Upper lobe of left lung (tissue), 6 donors: ENCODE measurements at regions not wholly inside any gene's neighbourhood (a gene's known extent, or its start where the extent isn't known, plus 50 kb on each side); places are given as distances from the start of the nearest gene placed in this dataset.

Source experiments
- ATAC-seq, 2 donors: fragments of 200-7000 bp; cut with Tn5 transposase; one replicate each; pipeline ENCODE4 v1.9.1; 2022; ENCODE audit warnings: mild to moderate bottlenecking in 2 of 2, moderate library complexity in 2 of 2; ENCODE audit not compliant: low FRiP score in 2 of 2
- DNase-seq, 2 donors: peaks; one replicate each; pipeline ENCODE4 v3.0.0-alpha.2; 2019 to 2020
- H3K27ac ChIP-seq, 4 donors: fragments of 200-600 bp; sonication (generic); one replicate each; pipeline ENCODE4 v1.5.1; 2016 to 2019
- H3K27me3 ChIP-seq, 4 donors: fragments of 200-600 bp; sonication (generic); one replicate each; pipeline ENCODE4 v1.5.1; 2017 to 2019
- H3K36me3 ChIP-seq, 4 donors: fragments of 200-600 bp; sonication (generic); one replicate each; pipeline ENCODE4 v1.5.1; 2016 to 2019
- H3K4me1 ChIP-seq, 4 donors: fragments of 200-600 bp; sonication (generic); one replicate each; pipeline ENCODE4 v1.5.1; 2018 to 2019
- H3K4me3 ChIP-seq, 4 donors: fragments of 200-600 bp; sonication (generic); one replicate each; pipeline ENCODE4 v1.5.1; 2017 to 2019; ENCODE audit warnings: mild to moderate bottlenecking in 2 of 4, moderate library complexity in 1 of 4
- H3K9me3 ChIP-seq, 4 donors: fragments of 200-600 bp; sonication (generic); one replicate each; pipeline ENCODE4 v1.5.1; 2018 to 2019
- EP300 ChIP-seq, 4 donors: sonication (generic); formaldehyde crosslinking; IDR thresholded peaks; one replicate each; pipeline ENCODE4 v1.5.1; 2017; ENCODE audit warnings: antibody characterized with exemption in 4 of 4, control low read depth in 2 of 4
- POLR2A ChIP-seq, 4 donors: fragments of 450-650 bp; IDR thresholded peaks; one replicate each; pipeline ENCODE4 v1.5.1; 2016 to 2017; ENCODE audit warnings: antibody characterized with exemption in 4 of 4, mild to moderate bottlenecking in 2 of 4
- POLR2AphosphoS5 ChIP-seq, 2 donors: sonication (generic); formaldehyde crosslinking; IDR thresholded peaks; one replicate each; pipeline ENCODE4 v1.5.1; 2017; ENCODE audit warnings: antibody characterized with exemption in 2 of 2
- WGBS, 2 donors: methylation state at CpG; one replicate each; pipeline ENCODE4 v1.1.5; 2017 to 2018; 5-methylcytosine and 5-hydroxymethylcytosine counted together
- TF ChIP-seq, protein P1 (sequence below), 6 experiments: fragments of 450-650 bp in 4 of 6; fragments of 200-600 bp in 2 of 6; sonication (generic) in 2 of 6; IDR thresholded peaks; one replicate each; pipeline ENCODE4 v1.5.1; 2016 to 2019; ENCODE audit warnings: antibody characterized with exemption in 6 of 6
- donor health status: DM: no; HTN: no; CAD: no; lungs with moderate emphysema.
- donor health status: DM: no; HTN: yes; CAD: no; lungs with severe emphysema.

DNA sequence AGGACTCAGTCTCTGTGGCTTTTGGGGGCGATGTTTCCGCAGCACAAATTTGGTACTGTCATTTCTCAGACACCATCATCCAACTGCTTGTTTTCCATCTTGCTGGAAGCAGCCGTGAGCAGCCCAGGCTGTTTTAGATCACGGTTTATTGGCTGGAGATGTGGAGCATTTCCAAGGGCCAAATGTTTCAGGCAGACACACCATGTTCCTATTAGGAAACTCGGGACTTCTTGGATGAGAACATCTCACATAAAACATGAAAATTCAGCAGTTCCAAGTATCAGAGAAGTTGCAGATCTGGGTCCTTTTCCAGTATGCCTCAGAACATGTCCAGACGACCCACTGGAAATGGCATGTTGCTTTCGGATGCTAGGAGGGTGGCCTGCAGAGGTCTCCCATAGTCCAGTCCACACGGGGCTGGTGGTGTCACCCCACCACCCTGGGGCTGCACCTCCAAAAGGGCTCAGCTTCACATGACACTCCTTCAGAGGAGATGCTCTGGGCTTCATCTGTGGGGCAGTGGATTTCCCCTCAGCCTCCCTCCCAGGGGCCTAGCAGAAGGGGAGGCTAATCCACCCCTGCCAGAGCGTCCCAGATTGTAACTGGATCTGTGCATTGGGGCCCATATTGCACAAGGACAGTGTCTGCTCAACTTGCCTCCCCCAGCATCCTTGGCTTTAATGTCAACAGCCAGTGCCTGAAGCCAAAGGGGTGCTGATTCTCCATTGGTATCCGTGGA is 176.3 kb downstream of the SCP2D1 start:
- H3K4me3 ChIP-seq = no peak overlapping the region
- peak overlapping the region in 1 of 4 donors; percentile 43 for H3K27ac ChIP-seq
- no peaks in the 10 kb centered on the region for H3K27me3 ChIP-seq
- H3K4me1 ChIP-seq = no peaks in the 10 kb centered on the region
- peak in 1 of 2 donors; percentile 37 for ATAC-seq
- no peak for TF ChIP-seq POLR2AphosphoS5 (IDR thresholded peaks at IDR 0.05)
- no peak for TF ChIP-seq EP300 (IDR thresholded peaks at IDR 0.05)
- TF ChIP-seq, protein P1, sequence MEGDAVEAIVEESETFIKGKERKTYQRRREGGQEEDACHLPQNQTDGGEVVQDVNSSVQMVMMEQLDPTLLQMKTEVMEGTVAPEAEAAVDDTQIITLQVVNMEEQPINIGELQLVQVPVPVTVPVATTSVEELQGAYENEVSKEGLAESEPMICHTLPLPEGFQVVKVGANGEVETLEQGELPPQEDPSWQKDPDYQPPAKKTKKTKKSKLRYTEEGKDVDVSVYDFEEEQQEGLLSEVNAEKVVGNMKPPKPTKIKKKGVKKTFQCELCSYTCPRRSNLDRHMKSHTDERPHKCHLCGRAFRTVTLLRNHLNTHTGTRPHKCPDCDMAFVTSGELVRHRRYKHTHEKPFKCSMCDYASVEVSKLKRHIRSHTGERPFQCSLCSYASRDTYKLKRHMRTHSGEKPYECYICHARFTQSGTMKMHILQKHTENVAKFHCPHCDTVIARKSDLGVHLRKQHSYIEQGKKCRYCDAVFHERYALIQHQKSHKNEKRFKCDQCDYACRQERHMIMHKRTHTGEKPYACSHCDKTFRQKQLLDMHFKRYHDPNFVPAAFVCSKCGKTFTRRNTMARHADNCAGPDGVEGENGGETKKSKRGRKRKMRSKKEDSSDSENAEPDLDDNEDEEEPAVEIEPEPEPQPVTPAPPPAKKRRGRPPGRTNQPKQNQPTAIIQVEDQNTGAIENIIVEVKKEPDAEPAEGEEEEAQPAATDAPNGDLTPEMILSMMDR (IDR thresholded peaks at IDR 0.05) = no peak
- no peak for TF ChIP-seq POLR2A (IDR thresholded peaks at IDR 0.05)
- DNase-seq = no peak
- WGBS, 2 donors = 71 to 76% methylated on average over 7 to 10 of the region's 10 CpGs
- H3K9me3 ChIP-seq = no peaks in the 10 kb centered on the region
- H3K36me3 ChIP-seq = no peaks in the 10 kb centered on the region

DNA sequence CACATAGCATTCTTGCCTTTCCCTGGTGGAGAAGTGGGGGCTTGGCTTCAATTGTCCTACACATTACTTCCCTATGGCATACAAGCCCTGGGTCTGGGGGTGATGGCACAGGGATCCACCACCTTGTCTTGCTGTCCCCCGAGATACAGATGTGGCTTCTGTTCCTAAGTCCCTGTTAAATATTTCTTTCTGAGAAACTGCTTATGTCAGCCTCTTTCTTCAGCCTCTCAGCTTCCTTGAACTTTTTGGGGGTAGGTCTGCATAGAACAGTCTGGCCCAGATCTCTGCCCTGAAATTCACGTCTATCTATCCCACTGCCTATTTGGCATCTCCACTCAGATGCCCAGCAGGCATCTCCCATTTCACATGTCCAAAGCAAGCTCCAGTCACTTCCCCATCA is 177.4 kb downstream of the SCP2D1 start:
- WGBS, 2 donors = 86 to 88% methylated on average over 2 of the region's 2 CpGs
- no peak for ATAC-seq
- no peak for DNase-seq
- H3K9me3 ChIP-seq = no peaks in the 10 kb centered on the region
- no peaks in the 10 kb centered on the region for H3K27me3 ChIP-seq
- TF ChIP-seq POLR2A (IDR thresholded peaks at IDR 0.05) = no peak
- TF ChIP-seq, protein P1 (IDR thresholded peaks at IDR 0.05) = no peak
- TF ChIP-seq POLR2AphosphoS5 (IDR thresholded peaks at IDR 0.05) = no peak
- no peak for TF ChIP-seq EP300 (IDR thresholded peaks at IDR 0.05)
- no peaks in the 10 kb centered on the region for H3K36me3 ChIP-seq
- no peak overlapping the region for H3K4me3 ChIP-seq
- H3K4me1 ChIP-seq = no peaks in the 10 kb centered on the region
- no peak overlapping the region for H3K27ac ChIP-seq

DNA sequence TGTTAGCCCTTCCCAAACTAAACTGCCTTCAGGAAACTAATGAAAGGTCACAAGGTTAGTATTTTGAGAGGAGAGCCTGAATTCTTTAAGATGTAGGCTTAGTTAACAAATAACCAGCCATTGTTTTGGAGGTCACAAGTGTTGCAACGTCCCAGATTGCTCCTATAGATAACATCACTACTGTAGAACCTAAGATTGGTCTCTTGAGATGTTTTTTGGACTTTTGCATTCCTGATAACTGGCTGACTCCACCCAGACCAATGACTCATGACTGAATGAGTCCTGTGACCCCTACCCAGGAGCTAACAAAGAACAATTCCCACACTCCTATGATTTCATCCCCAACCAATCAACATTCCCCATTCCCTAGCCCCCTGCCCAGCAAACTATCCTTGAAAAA is 178.8 kb downstream of the SCP2D1 start:
- H3K4me3 ChIP-seq = no peak overlapping the region
- TF ChIP-seq POLR2A (IDR thresholded peaks at IDR 0.05) (no peak), EP300 (IDR thresholded peaks at IDR 0.05) (no peak), POLR2AphosphoS5 (IDR thresholded peaks at IDR 0.05) (no peak)
- TF ChIP-seq, protein P1 (IDR thresholded peaks at IDR 0.05) = no peak
- H3K4me1 ChIP-seq = no peaks in the 10 kb centered on the region
- ATAC-seq = no peak
- H3K36me3 ChIP-seq = no peaks in the 10 kb centered on the region
- H3K27ac ChIP-seq = no peak overlapping the region
- no peaks in the 10 kb centered on the region for H3K27me3 ChIP-seq
- no peaks in the 10 kb centered on the region for H3K9me3 ChIP-seq
- no peak for DNase-seq
- WGBS, 2 donors = 33 to 43% methylated on average over 1 of the region's 1 CpG

- Histone ChIP-seq H3K9me3 (no peaks in the 10 kb centered on the region), H3K27me3 (no peaks in the 10 kb centered on the region), H3K27ac (no peak overlapping the region), H3K4me1 (no peaks in the 10 kb centered on the region), H3K36me3 (no peaks in the 10 kb centered on the region), H3K4me3 (no peak overlapping the region)
- DNase-seq (no peak), ATAC-seq (no peak)
- WGBS, 2 donors = 87 to 95% methylated on average over 3 of the region's 3 CpGs
- no peak for TF ChIP-seq POLR2AphosphoS5 (IDR thresholded peaks at IDR 0.05)
- TF ChIP-seq POLR2A (IDR thresholded peaks at IDR 0.05) = no peak
- TF ChIP-seq EP300 (IDR thresholded peaks at IDR 0.05) = no peak
Measured at GRCh38 chr20:18995455-18995854, 181.9 kb downstream of the SCP2D1 start.

DNA sequence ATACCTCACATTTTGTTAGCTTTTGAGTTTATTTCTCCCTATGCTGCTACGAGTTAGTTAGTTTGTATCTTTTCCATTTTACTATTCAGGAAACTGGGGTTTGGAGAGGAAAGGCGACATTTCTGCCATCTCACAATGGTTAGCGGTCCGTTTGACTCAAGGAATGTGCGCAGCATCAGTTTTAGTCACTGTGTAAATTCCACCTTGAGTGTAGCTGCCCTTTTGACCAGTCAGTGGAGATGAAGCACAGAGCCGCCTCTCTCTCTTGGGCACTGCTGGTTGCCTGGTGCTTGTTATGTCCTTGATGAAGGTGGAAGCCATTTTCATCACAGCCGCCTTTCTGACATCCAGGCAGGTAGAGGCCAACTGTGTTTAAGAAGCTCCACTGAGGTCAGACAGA is 185.5 kb downstream of the SCP2D1 start:
- Histone ChIP-seq H3K27ac (no peak overlapping the region), H3K4me1 (no peaks in the 10 kb centered on the region), H3K4me3 (no peak overlapping the region), H3K27me3 (no peaks in the 10 kb centered on the region), H3K36me3 (no peaks in the 10 kb centered on the region), H3K9me3 (no peaks in the 10 kb centered on the region)
- whole genome bisulfite sequencing, 2 donors = 83 to 95% methylated on average over 7 of the region's 7 CpGs
- ATAC-seq (no peak), DNase-seq (no peak)
- no peak for TF ChIP-seq POLR2AphosphoS5 (IDR thresholded peaks at IDR 0.05)

DNA sequence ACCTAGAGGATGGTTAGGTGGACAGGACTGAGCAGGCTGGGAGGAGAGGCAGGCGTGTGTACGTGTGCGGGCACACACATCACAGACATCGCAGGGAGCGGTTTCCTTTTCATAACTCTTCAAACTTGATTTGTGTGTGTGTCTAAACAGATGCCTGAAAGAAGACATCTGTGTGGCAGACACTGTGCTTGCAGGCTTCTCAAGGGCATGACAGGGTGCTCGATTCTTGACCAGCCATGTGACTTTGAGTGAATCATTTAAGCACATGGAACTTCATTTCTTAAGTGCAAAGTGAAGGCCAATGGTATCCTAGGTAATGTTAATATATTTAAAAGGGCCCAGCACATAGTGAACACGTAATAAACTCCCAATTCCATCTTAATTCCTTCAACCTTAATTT is 186.5 kb downstream of the SCP2D1 start:
- ATAC-seq = peak in 1 of 2 donors; percentile 47
- WGBS, 2 donors = 79 to 82% methylated on average over 7 of the region's 7 CpGs

More for the DNA sequence above, 186.5 kb downstream of the SCP2D1 start:
- H3K36me3 ChIP-seq = no peaks in the 10 kb centered on the region
- no peak for TF ChIP-seq EP300 (IDR thresholded peaks at IDR 0.05)
- TF ChIP-seq, protein P1 (IDR thresholded peaks at IDR 0.05) = no peak
- no peak for TF ChIP-seq POLR2A (IDR thresholded peaks at IDR 0.05)
- no peak for TF ChIP-seq POLR2AphosphoS5 (IDR thresholded peaks at IDR 0.05)
- no peaks in the 10 kb centered on the region for H3K9me3 ChIP-seq
- H3K27me3 ChIP-seq = no peaks in the 10 kb centered on the region
- no peaks in the 10 kb centered on the region for H3K4me1 ChIP-seq
- no peak overlapping the region for H3K4me3 ChIP-seq
- no peak for DNase-seq
- H3K27ac ChIP-seq = no peak overlapping the region
